Neutrophil (primary cell): ENCODE measurements at regions not wholly inside any gene's neighbourhood (a gene's known extent, or its start where the extent isn't known, plus 50 kb on each side); places are given as distances from the start of the nearest gene placed in this dataset.

Experiments
- H3K27ac ChIP-seq: fragments of 200-600 bp; sonication (generic); 2 replicates; pipeline ENCODE4 v1.5.1; 2016; ENCODE audit warnings: mild to moderate bottlenecking, moderate library complexity
- H3K27me3 ChIP-seq: fragments of 200-600 bp; sonication (generic); 2 replicates; pipeline ENCODE4 v1.6.0; 2016; ENCODE audit warnings: mild to moderate bottlenecking
- H3K36me3 ChIP-seq: fragments of 200-600 bp; sonication (generic); 2 replicates; pipeline ENCODE4 v1.5.1; 2017
- H3K4me1 ChIP-seq, 2 experiments: fragments of 200-600 bp in 1 of 2; sonication (generic) in 1 of 2; 1 replicate in 1 of 2; 2 replicates in 1 of 2; pipeline versions ENCODE4 v1.5.1 to v1.6.1; 2013 to 2016; ENCODE audit warnings: low read depth in 1 of 2, low read length in 1 of 2, mild to moderate bottlenecking in 1 of 2, moderate library complexity in 1 of 2; ENCODE audit not compliant: control insufficient read depth in 1 of 2, insufficient read depth in 1 of 2
- H3K4me3 ChIP-seq, 2 experiments: fragments of 200-600 bp in 1 of 2; sonication (generic) in 1 of 2; 1 replicate in 1 of 2; 2 replicates in 1 of 2; pipeline ENCODE4 v1.5.1; 2013 to 2016; ENCODE audit warnings: low read depth in 1 of 2, low read length in 1 of 2, mild to moderate bottlenecking in 1 of 2, moderate library complexity in 1 of 2
- H3K9me3 ChIP-seq: fragments of 200-600 bp; sonication (generic); 2 replicates; pipeline ENCODE4 v1.5.1; 2016
- TF ChIP-seq, protein P1 (sequence below): fragments of 200-600 bp; sonication (generic); IDR thresholded peaks from 2 replicates; pipeline ENCODE4 v1.5.1; 2016; ENCODE audit warnings: antibody characterized with exemption

DNA sequence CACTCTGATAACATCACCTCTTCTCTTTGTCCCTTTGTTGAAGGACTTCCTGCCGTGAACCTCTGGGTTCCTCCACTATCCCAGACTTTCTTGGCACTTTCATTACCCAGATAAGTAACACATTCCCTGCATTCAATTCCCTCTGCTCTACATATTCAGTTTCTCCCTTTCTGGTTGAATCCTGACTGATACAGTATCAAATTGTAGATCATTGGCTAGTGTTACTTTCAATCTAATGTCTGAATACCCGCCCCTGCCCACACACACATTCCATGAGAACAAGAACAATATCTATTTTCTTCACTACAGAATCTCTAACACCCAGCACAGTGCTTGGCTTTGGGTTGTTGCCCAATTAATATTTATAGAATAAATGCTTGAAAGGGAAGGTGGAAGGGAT, 163.5 kb downstream of the ABHD5 start:
- H3K36me3 ChIP-seq: no peaks in the 10 kb centered on the region
- peaks cover 80% of the 10 kb centered on the region for H3K27me3 ChIP-seq
- H3K4me3 ChIP-seq: no peak overlapping the region
- H3K4me1 ChIP-seq: no peaks in the 10 kb centered on the region
- H3K9me3 ChIP-seq: no peaks in the 10 kb centered on the region
- TF ChIP-seq, protein P1, sequence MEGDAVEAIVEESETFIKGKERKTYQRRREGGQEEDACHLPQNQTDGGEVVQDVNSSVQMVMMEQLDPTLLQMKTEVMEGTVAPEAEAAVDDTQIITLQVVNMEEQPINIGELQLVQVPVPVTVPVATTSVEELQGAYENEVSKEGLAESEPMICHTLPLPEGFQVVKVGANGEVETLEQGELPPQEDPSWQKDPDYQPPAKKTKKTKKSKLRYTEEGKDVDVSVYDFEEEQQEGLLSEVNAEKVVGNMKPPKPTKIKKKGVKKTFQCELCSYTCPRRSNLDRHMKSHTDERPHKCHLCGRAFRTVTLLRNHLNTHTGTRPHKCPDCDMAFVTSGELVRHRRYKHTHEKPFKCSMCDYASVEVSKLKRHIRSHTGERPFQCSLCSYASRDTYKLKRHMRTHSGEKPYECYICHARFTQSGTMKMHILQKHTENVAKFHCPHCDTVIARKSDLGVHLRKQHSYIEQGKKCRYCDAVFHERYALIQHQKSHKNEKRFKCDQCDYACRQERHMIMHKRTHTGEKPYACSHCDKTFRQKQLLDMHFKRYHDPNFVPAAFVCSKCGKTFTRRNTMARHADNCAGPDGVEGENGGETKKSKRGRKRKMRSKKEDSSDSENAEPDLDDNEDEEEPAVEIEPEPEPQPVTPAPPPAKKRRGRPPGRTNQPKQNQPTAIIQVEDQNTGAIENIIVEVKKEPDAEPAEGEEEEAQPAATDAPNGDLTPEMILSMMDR: no peak
- H3K27ac ChIP-seq: no peak overlapping the region

DNA sequence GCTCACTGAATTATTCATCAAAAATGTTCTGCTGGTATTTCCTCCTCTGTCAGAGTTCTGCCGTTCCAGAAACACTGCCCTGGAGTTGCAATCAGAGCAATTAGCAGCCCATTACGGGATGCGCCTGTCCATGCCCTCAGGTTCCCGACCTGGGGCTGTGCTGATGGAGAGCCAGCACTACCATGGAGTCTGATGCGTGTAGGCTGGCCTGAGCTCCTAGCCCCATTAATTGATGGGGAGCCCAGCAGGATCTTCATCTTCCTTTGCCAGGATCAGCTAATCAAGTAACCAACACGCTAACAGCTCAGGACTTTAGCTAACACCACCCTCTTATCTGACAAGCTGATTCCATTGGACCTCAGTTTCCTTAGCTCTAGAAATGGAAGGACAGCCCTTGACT, 164.2 kb downstream of the ABHD5 start:
- TF ChIP-seq, protein P1: no peak
- H3K27me3 ChIP-seq: peaks cover 83% of the 10 kb centered on the region

DNA sequence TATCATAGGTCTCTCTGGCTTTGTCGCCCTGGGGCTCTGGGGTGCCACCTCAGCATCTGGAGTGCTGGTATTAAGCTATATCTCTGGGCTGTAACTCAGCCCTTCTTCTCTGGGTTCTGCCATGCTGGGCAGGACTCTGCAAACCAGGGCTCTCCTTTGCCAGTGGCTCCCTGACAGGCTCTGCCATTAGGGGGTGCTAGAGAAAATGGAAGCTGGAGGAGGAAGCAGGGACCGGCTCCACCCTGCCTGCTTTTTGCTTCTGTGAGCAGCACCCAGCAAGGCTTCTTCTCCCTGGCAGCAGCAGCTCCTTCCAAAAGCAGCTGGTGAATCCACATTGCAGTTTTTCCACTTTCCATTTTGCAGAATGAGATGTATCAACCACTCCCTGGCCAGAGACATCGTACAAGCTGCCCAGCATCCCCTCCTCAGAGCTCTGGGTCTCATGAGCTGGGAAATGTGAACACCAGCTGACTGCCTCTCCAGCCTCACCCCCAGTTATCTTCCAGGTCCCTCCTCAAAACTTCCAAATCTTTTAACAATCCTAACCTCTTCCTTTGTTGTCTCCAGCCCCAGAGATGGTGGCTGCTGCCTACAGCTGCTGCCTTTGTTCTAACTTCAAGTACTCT, 165.0 kb downstream of the ABHD5 start:
- no peak overlapping the region for H3K4me3 ChIP-seq
- peaks cover 87% of the 10 kb centered on the region for H3K27me3 ChIP-seq
- H3K27ac ChIP-seq: no peak overlapping the region
- H3K4me1 ChIP-seq: no peaks in the 10 kb centered on the region
- no peaks in the 10 kb centered on the region for H3K36me3 ChIP-seq
- H3K9me3 ChIP-seq: no peaks in the 10 kb centered on the region
- TF ChIP-seq, protein P1: no peak

More for the DNA sequence above, 164.2 kb downstream of the ABHD5 start:
- Histone ChIP-seq H3K9me3 (no peaks in the 10 kb centered on the region), H3K4me3 (no peak overlapping the region), H3K27ac (no peak overlapping the region), H3K4me1 (no peaks in the 10 kb centered on the region), H3K36me3 (no peaks in the 10 kb centered on the region)

DNA sequence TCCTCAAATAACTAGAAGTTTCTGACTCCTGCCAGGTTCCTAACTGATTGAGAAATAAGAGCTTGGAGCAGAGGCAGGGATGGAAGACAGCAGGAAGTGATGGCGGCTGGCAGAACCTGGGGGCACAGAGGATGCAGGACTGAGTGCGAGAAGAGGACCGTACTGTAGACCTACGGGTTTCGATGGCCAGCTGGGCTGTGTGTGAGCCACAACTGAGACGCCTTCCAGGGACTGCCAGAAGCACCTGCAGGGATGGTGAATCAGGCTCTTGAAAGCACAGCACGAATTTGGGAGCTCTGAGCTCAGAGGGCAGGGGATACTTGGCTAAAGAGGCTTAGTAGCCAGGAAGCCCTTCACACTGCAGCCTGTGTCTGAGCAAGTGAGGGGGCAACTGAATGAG, 165.6 kb downstream of the ABHD5 start:
- TF ChIP-seq, protein P1: no peak

DNA sequence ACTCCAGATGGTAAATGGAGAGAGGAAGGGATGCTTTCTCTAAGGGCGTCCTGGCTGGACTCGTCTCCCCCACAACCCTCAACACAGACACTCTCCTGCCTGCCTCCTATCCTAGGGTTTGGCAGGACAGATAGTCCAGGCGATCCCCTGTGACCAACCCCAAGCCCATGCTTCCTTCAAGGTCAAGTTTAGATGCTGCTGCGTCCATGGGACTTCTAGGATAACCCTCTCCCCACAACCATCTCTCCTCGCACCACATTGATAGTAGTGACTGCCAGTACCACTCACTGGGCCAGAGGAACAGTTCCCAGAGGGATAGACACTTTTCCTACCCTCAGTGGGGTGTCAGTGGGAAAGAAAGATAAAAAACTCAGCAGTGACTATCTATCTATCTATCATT, 166.0 kb downstream of the ABHD5 start:
- Histone ChIP-seq H3K27me3 (peaks cover 90% of the 10 kb centered on the region), H3K9me3 (no peaks in the 10 kb centered on the region), H3K36me3 (no peaks in the 10 kb centered on the region), H3K4me3 (no peak overlapping the region), H3K27ac (no peak overlapping the region), H3K4me1 (no peaks in the 10 kb centered on the region)
- TF ChIP-seq, protein P1: no peak

More for the DNA sequence above, 165.6 kb downstream of the ABHD5 start:
- Histone ChIP-seq H3K27ac (no peak overlapping the region), H3K4me1 (no peaks in the 10 kb centered on the region), H3K27me3 (peaks cover 90% of the 10 kb centered on the region), H3K9me3 (no peaks in the 10 kb centered on the region), H3K4me3 (no peak overlapping the region), H3K36me3 (no peaks in the 10 kb centered on the region)
